B cell (primary cell): ENCODE measurements at regions not wholly inside any gene's neighbourhood (a gene's known extent, or its start where the extent isn't known, plus 50 kb on each side); places are given as distances from the start of the nearest gene placed in this dataset.

Experiments
- ATAC-seq: fragments of 200-7000 bp; cut with Tn5 transposase; one replicate; pipeline ENCODE4 v1.10.0; 2021; ENCODE audit warnings: low read depth, mild to moderate bottlenecking, moderate number of reproducible peaks, moderate library complexity
- CTCF ChIA-PET: fragments of 350-600 bp; sonication (Branson Sonifier 250); formaldehyde crosslinking; loops from one replicate; lab custom pipeline; 2021; ENCODE audit warnings: antibody characterized with exemption, inconsistent platforms; lab: Charles Lee
- POLR2A ChIA-PET: fragments of 350-600 bp; sonication (Branson Sonifier 250); formaldehyde crosslinking; loops from one replicate; lab custom pipeline; 2021; ENCODE audit warnings: antibody characterized with exemption; lab: Charles Lee
- DNase-seq: peaks from one replicate; pipeline ENCODE4 v3.0.0; 2013
- H2AFZ ChIP-seq: 2 replicates; pipeline ENCODE4 v1.6.1; 2012; ENCODE audit warnings: mild to moderate bottlenecking, low read depth, low read length; ENCODE audit not compliant: insufficient read depth, poor library complexity, severe bottlenecking
- H3K27ac ChIP-seq, 2 donors: 1 replicate in 1 of 2; 2 replicates in 1 of 2; pipeline ENCODE4 v1.5.1; 2012 to 2013; ENCODE audit warnings: low read length in 2 of 2, mild to moderate bottlenecking in 2 of 2, moderate library complexity in 1 of 2
- H3K27me3 ChIP-seq, 4 experiments: fragments of 200-600 bp in 1 of 4; sonication (generic) in 1 of 4; replicated peaks in 1 of 4; 1 replicate in 2 of 4; 2 replicates in 2 of 4; pipeline versions ENCODE4 v1.6.1 to v1.7.0; 2013 to 2016; ENCODE audit warnings: low read length in 3 of 4, mild to moderate bottlenecking in 2 of 4, mixed read lengths in 1 of 4, moderate library complexity in 1 of 4; ENCODE audit not compliant: insufficient read depth in 4 of 4, control insufficient read depth in 3 of 4; ENCODE audit errors: control extremely low read depth in 1 of 4
- H3K36me3 ChIP-seq, 2 experiments: replicated peaks in 1 of 2; 1 replicate in 1 of 2; 2 replicates in 1 of 2; pipeline versions ENCODE4 v1.6.1 to v1.7.1; 2013; ENCODE audit warnings: low read length in 1 of 2; ENCODE audit not compliant: insufficient read depth in 2 of 2, control insufficient read depth in 1 of 2; ENCODE audit errors: control extremely low read depth in 1 of 2, extremely low read depth in 1 of 2
- H3K4me1 ChIP-seq, 2 donors: fragments of 200-600 bp in 1 of 2; sonication (generic) in 1 of 2; 1 replicate in 1 of 2; 2 replicates in 1 of 2; pipeline versions ENCODE4 v1.5.1 to v1.6.1; 2013 to 2017; ENCODE audit warnings: low read length in 2 of 2; ENCODE audit not compliant: control insufficient read depth in 2 of 2, insufficient read depth in 2 of 2
- H3K4me2 ChIP-seq: replicated peaks from 2 replicates; pipeline ENCODE3; 2012; ENCODE audit warnings: mild to moderate bottlenecking, low read depth, low read length; ENCODE audit not compliant: poor library complexity, severe bottlenecking
- H3K4me3 ChIP-seq, 5 experiments: fragments of 200-600 bp in 1 of 5; sonication (generic) in 1 of 5; 1 replicate in 3 of 5; 2 replicates in 2 of 5; pipeline versions ENCODE4 v1.5.1 to v1.7.0; 2011 to 2016; ENCODE audit warnings: low read length in 4 of 5, mild to moderate bottlenecking in 4 of 5, low read depth in 2 of 5, control low read depth in 1 of 5, moderate library complexity in 1 of 5; ENCODE audit not compliant: insufficient read depth in 1 of 5; ENCODE audit errors: control extremely low read depth in 1 of 5, extremely low read depth in 1 of 5
- H3K79me2 ChIP-seq: fragments of 200-600 bp; sonication (generic); one replicate; pipeline ENCODE4 v1.6.0; 2016; ENCODE audit warnings: low read length; ENCODE audit not compliant: control insufficient read depth, insufficient read depth
- H3K9ac ChIP-seq: fragments of 200-600 bp; sonication (generic); 2 replicates; pipeline ENCODE4 v1.6.1; 2017; ENCODE audit warnings: mild to moderate bottlenecking, low read length, moderate library complexity
- H3K9me3 ChIP-seq, 3 donors: one replicate each; pipeline versions ENCODE4 v1.6.1 to v1.7.1; 2013; ENCODE audit warnings: low read length in 2 of 3; ENCODE audit not compliant: control insufficient read depth in 2 of 3, insufficient read depth in 1 of 3; ENCODE audit errors: control extremely low read depth in 1 of 3
- H4K20me1 ChIP-seq: 2 replicates; pipeline ENCODE4 v1.6.0; 2012; ENCODE audit warnings: mild to moderate bottlenecking, low read length; ENCODE audit not compliant: insufficient read depth, control insufficient read depth, poor library complexity, severe bottlenecking
- H3K27ac Mint-ChIP-seq: one replicate; pipeline ENCODE4 v1.8.0; 2021; ENCODE audit warnings: mixed read lengths
- H3K27me3 Mint-ChIP-seq: one replicate; pipeline ENCODE4 v1.8.0; 2021; ENCODE audit warnings: mixed read lengths
- H3K4me1 Mint-ChIP-seq: one replicate; pipeline ENCODE4 v1.8.0; 2021; ENCODE audit warnings: mixed read lengths
- H3K4me3 Mint-ChIP-seq: one replicate; pipeline ENCODE4 v1.8.0; 2021; ENCODE audit warnings: mixed read lengths
- H3K9me3 Mint-ChIP-seq: one replicate; pipeline ENCODE4 v1.8.0; 2022; ENCODE audit warnings: mixed read lengths; ENCODE audit not compliant: insufficient read depth
- CTCF ChIP-seq: fragments of 200-600 bp; IDR thresholded peaks from one replicate; pipeline ENCODE4 v1.8.0; 2022; ENCODE audit warnings: antibody characterized with exemption, mild to moderate bottlenecking
- EZH2 ChIP-seq: IDR thresholded peaks from 2 replicates; pipeline ENCODE4 v1.6.1; 2012; ENCODE audit warnings: borderline replicate concordance, low read depth, mild to moderate bottlenecking, moderate library complexity, low read length; ENCODE audit not compliant: insufficient read depth, poor library complexity, severe bottlenecking
- WGBS: methylation state at CpG from one replicate; pipeline ENCODE4 v1.1.5; 2013; ENCODE audit warnings: missing lambda C conversion rate; ENCODE audit not compliant: insufficient coverage; 5-methylcytosine and 5-hydroxymethylcytosine counted together
- intact Hi-C: fragments of 100-400 bp; cut with micrococcal nuclease; formaldehyde crosslinking; loops from one replicate; pipeline ENCODE4 v1.10.0; 2022

- H3K9me3 Mint-ChIP-seq: no peaks in the 10 kb centered on the region
- peaks cover 28% of the 10 kb centered on the region for H3K4me1 Mint-ChIP-seq
- ATAC-seq (peak; percentile 22), DNase-seq (peak; percentile 50)
- intact Hi-C loops: no loop called here
- Histone ChIP-seq H4K20me1 (no peaks in the 10 kb centered on the region), H3K36me3 (no peaks in the 10 kb centered on the region), H3K9ac (no peak overlapping the region), H3K27me3 (no peaks in the 10 kb centered on the region), H3K27ac (peak overlapping the region in 1 of 2 donors; percentile 46), H3K4me3 (no peak overlapping the region), H3K9me3 (no peaks in the 10 kb centered on the region), H3K4me2 (peak overlapping the region; percentile 20), H3K79me2 (no peaks in the 10 kb centered on the region), H3K4me1 (peaks cover 65 to 71% of the 10 kb centered on the region in 2 donors), H2AFZ (no peak overlapping the region)
- TF ChIP-seq CTCF (no peak), EZH2 (no peak)
- POLR2A ChIA-PET: no interaction called here
- whole genome bisulfite sequencing: no CpG with 5 or more reads among the region's 5 CpGs
- CTCF ChIA-PET: no interaction called here
- no peak overlapping the region for H3K4me3 Mint-ChIP-seq
- no peaks in the 10 kb centered on the region for H3K27me3 Mint-ChIP-seq
- H3K27ac Mint-ChIP-seq: no peak overlapping the region
Measured at GRCh38 chr12:89160716-89161123, 191.6 kb downstream of the DUSP6 start.

GRCh38 chr12:89157413-89157812, 194.9 kb downstream of the DUSP6 start:
- Mint-ChIP-seq H3K27ac (no peak overlapping the region), H3K9me3 (no peaks in the 10 kb centered on the region), H3K27me3 (no peaks in the 10 kb centered on the region), H3K4me1 (peaks cover 16% of the 10 kb centered on the region), H3K4me3 (no peak overlapping the region)
- H4K20me1 ChIP-seq: no peaks in the 10 kb centered on the region
- DNase-seq: no peak
- no peaks in the 10 kb centered on the region for H3K9me3 ChIP-seq
- no peaks in the 10 kb centered on the region for H3K79me2 ChIP-seq
- no peak for ATAC-seq
- no peak for TF ChIP-seq EZH2
- no peak for TF ChIP-seq CTCF
- 47% methylated on average over 2 of the region's 2 CpGs for WGBS
- ChIA-PET POLR2A (no interaction called here), CTCF (no interaction called here)
- H3K4me2 ChIP-seq: no peak overlapping the region
- no peak overlapping the region for H3K9ac ChIP-seq
- H3K36me3 ChIP-seq: no peaks in the 10 kb centered on the region
- H3K4me1 ChIP-seq: peaks cover 33 to 38% of the 10 kb centered on the region in 2 donors
- H3K27ac ChIP-seq: no peak overlapping the region
- intact Hi-C loops: no loop called here
- no peak overlapping the region for H3K4me3 ChIP-seq
- H2AFZ ChIP-seq: no peak overlapping the region
- H3K27me3 ChIP-seq: no peaks in the 10 kb centered on the region
